Mammary epithelial cell (primary cell): ENCODE measurements at regions not wholly inside any gene's neighbourhood (a gene's known extent, or its start where the extent isn't known, plus 50 kb on each side); places are given as distances from the start of the nearest gene placed in this dataset.

Source experiments
- CTCF ChIP-seq, 2 donors: IDR thresholded peaks in 1 of 2; conservative IDR thresholded peaks in 1 of 2; 2 replicates each; pipeline ENCODE4 v1.5.1; 2011 to 2012; ENCODE audit warnings: inconsistent platforms in 2 of 2, low read length in 2 of 2, mild to moderate bottlenecking in 2 of 2, control low read depth in 1 of 2, low read depth in 1 of 2; ENCODE audit not compliant: insufficient read depth in 1 of 2; ENCODE audit errors: extremely low read depth in 1 of 2
- EZH2 ChIP-seq: IDR thresholded peaks from 2 replicates; pipeline ENCODE4 v1.6.1; 2012; ENCODE audit warnings: low read length, inconsistent platforms, borderline replicate concordance

- TF ChIP-seq CTCF (conservative IDR thresholded peaks at IDR 0.05 in 1 of 2, IDR thresholded peaks at IDR 0.05 in 1 of 2; ENCODE audit: extremely low read depth in 1 of 2, insufficient read depth in 1 of 2, low read depth in 1 of 2, low read length in 2 of 2) (no peak), EZH2 (no peak)
Measured at GRCh38 chr15:63441266-63441665, 59.6 kb upstream of the CA12 start.
